HG02623 (cell line): ENCODE measurements at regions not wholly inside any gene's neighbourhood (a gene's known extent, or its start where the extent isn't known, plus 50 kb on each side); places are given as distances from the start of the nearest gene placed in this dataset.

Source experiments
- ATAC-seq: cut with Tn5 transposase; IDR thresholded peaks from one replicate; pipeline ENCODE4 v1.9.1; 2021; ENCODE audit warnings: moderate library complexity; ENCODE audit not compliant: unreplicated experiment

- no peak for ATAC-seq
Measured at GRCh38 chr18:22467760-22468553, 50.2 kb upstream of the CTAGE1 start.

- ATAC-seq: no peak
Measured at GRCh38 chr18:22468554-22468891, 50.8 kb upstream of the CTAGE1 start.

- ATAC-seq: no peak
Measured at GRCh38 chr18:22469061-22469734, 51.5 kb upstream of the CTAGE1 start.

GRCh38 chr18:22469926-22470247 lies 52.2 kb upstream of the CTAGE1 start:
- ATAC-seq: no peak

GRCh38 chr18:22470248-22471235 lies 52.8 kb upstream of the CTAGE1 start:
- no peak for ATAC-seq

GRCh38 chr18:22471546-22472131 lies 53.9 kb upstream of the CTAGE1 start:
- no peak for ATAC-seq

GRCh38 chr18:22473366-22473765 lies 55.7 kb upstream of the CTAGE1 start:
- ATAC-seq: no peak

- no peak for ATAC-seq
Measured at GRCh38 chr18:22475426-22476100, 57.8 kb upstream of the CTAGE1 start.

- ATAC-seq: no peak
Measured at GRCh38 chr18:22477222-22477621, 59.5 kb upstream of the CTAGE1 start.

GRCh38 chr18:22482948-22483347 lies 65.2 kb upstream of the CTAGE1 start:
- ATAC-seq: no peak

- no peak for ATAC-seq
Measured at GRCh38 chr18:22483407-22483806, 65.7 kb upstream of the CTAGE1 start.

GRCh38 chr18:22484471-22484870 lies 66.8 kb upstream of the CTAGE1 start:
- no peak for ATAC-seq

- ATAC-seq: no peak
Measured at GRCh38 chr18:22485808-22486244, 68.1 kb upstream of the CTAGE1 start.

GRCh38 chr18:22486667-22487066 lies 69.0 kb upstream of the CTAGE1 start:
- ATAC-seq: no peak

GRCh38 chr18:22488554-22488953 lies 70.8 kb upstream of the CTAGE1 start:
- ATAC-seq: no peak

- ATAC-seq: no peak
Measured at GRCh38 chr18:22489704-22490103, 72.0 kb upstream of the CTAGE1 start.

- no peak for ATAC-seq
Measured at GRCh38 chr18:22490429-22490846, 72.7 kb upstream of the CTAGE1 start.

- ATAC-seq: no peak
Measured at GRCh38 chr18:22493255-22493654, 75.5 kb upstream of the CTAGE1 start.

GRCh38 chr18:22493940-22494339 lies 76.2 kb upstream of the CTAGE1 start:
- ATAC-seq: no peak

- ATAC-seq: no peak
Measured at GRCh38 chr18:22494771-22495170, 77.1 kb upstream of the CTAGE1 start.

GRCh38 chr18:22499421-22499820 lies 81.7 kb upstream of the CTAGE1 start:
- no peak for ATAC-seq
